HEK293 (cell line): ENCODE measurements at regions not wholly inside any gene's neighbourhood (a gene's known extent, or its start where the extent isn't known, plus 50 kb on each side); places are given as distances from the start of the nearest gene placed in this dataset.

ENCODE experiments used
- PBX3 ChIP-seq: sonication (generic); formaldehyde crosslinking; IDR thresholded peaks from 2 replicates; pipeline ENCODE4 v1.8.1; 2022; ENCODE audit warnings: mild to moderate bottlenecking, moderate library complexity, missing genetic modification reagents
- ZNF280D ChIP-seq: fragments of 450-650 bp; formaldehyde crosslinking; IDR thresholded peaks from 2 replicates; pipeline ENCODE4 v1.5.1; 2016; ENCODE audit warnings: missing biosample characterization, missing genetic modification characterization
- ZXDB ChIP-seq: fragments of 450-650 bp; formaldehyde crosslinking; IDR thresholded peaks from 2 replicates; pipeline ENCODE4 v1.5.1; 2016; ENCODE audit warnings: missing biosample characterization, missing genetic modification characterization
- TF ChIP-seq, protein P1 (sequence below): fragments of 450-650 bp; formaldehyde crosslinking; IDR thresholded peaks from 2 replicates; pipeline ENCODE4 v1.5.1; 2016; ENCODE audit warnings: missing biosample characterization, missing genetic modification characterization

DNA sequence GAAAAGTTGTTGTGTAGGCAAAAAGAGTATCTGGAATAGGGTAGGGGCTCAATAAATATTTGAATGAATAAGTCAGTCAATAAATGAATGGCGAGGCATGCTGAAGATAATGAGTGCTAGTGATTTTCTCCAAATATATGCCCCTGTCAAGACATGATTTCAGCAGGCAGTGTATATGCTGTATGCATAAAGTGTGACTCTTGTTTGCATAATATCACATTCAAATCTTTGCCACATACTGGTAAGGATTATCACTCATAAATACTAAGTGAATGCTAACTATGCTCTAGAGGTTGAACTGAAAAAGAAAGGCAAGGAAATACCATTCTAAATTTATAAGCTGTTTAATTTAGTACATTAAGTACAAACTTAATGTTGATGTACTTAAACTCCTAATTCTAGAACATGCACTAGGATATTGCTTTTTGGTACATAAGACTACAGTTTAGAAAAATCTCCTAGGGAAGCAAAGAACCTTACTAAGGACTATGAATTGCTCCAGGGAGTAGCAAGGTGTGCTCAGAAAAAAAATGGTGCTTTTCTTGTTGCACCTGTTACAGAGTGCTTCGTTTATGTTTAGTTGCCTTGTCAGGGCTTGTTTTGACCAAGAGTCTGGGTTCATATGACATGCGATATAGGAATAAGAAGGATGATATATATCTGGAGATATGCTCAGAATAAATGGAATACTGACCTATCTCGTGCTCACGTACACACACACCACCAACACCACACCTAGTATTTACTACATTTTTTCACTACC lies 224.0 kb upstream of the TANK start:
- TF ChIP-seq PBX3 (CRISPR knock-in tag), result no peak
- TF ChIP-seq ZXDB, result no peak
- TF ChIP-seq, protein P1, sequence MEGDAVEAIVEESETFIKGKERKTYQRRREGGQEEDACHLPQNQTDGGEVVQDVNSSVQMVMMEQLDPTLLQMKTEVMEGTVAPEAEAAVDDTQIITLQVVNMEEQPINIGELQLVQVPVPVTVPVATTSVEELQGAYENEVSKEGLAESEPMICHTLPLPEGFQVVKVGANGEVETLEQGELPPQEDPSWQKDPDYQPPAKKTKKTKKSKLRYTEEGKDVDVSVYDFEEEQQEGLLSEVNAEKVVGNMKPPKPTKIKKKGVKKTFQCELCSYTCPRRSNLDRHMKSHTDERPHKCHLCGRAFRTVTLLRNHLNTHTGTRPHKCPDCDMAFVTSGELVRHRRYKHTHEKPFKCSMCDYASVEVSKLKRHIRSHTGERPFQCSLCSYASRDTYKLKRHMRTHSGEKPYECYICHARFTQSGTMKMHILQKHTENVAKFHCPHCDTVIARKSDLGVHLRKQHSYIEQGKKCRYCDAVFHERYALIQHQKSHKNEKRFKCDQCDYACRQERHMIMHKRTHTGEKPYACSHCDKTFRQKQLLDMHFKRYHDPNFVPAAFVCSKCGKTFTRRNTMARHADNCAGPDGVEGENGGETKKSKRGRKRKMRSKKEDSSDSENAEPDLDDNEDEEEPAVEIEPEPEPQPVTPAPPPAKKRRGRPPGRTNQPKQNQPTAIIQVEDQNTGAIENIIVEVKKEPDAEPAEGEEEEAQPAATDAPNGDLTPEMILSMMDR (tag by site-specific recombination), result no peak
- TF ChIP-seq ZNF280D (tag by site-specific recombination), result no peak
